H9 (cell line): ENCODE measurements at regions not wholly inside any gene's neighbourhood (a gene's known extent, or its start where the extent isn't known, plus 50 kb on each side); places are given as distances from the start of the nearest gene placed in this dataset.
A peak's percentile ranks its signal among the peaks of the same experiment; 100 is the strongest.

Source experiments
- DNase-seq: peaks from one replicate; pipeline ENCODE4 v3.0.0-alpha.2; 2017
- H2AFZ ChIP-seq: one replicate; pipeline ENCODE4 v1.6.1; 2013; ENCODE audit warnings: mild to moderate bottlenecking, low read length, control low read depth, moderate library complexity
- H2AK5ac ChIP-seq: 2 replicates; pipeline ENCODE4 v1.6.1; 2013; ENCODE audit warnings: low read length, control low read depth, mixed read lengths; ENCODE audit not compliant: insufficient read length
- H2BK120ac ChIP-seq: one replicate; pipeline ENCODE4 v1.6.1; 2013; ENCODE audit warnings: low read depth, mild to moderate bottlenecking, low read length, control low read depth, inconsistent platforms; ENCODE audit not compliant: poor library complexity, severe bottlenecking
- H2BK12ac ChIP-seq: 2 replicates; pipeline ENCODE4 v1.6.1; 2013; ENCODE audit warnings: low read length, control low read depth, mixed read lengths, low read depth; ENCODE audit not compliant: insufficient read length
- H2BK15ac ChIP-seq: 2 replicates; pipeline ENCODE4 v1.6.1; 2013; ENCODE audit warnings: low read depth, low read length, control low read depth
- H2BK20ac ChIP-seq: one replicate; pipeline ENCODE4 v1.6.1; 2013; ENCODE audit warnings: low read depth, mild to moderate bottlenecking, low read length, control low read depth, inconsistent platforms; ENCODE audit not compliant: poor library complexity, severe bottlenecking
- H2BK5ac ChIP-seq: 2 replicates; pipeline ENCODE4 v1.6.1; 2013; ENCODE audit warnings: low read length, control low read depth, mixed read lengths; ENCODE audit not compliant: insufficient read length
- H3K14ac ChIP-seq: 2 replicates; pipeline ENCODE4 v1.6.1; 2013; ENCODE audit warnings: low read length, control low read depth; ENCODE audit not compliant: insufficient read depth
- H3K18ac ChIP-seq: 2 replicates; pipeline ENCODE4 v1.6.1; 2013; ENCODE audit warnings: low read depth, mild to moderate bottlenecking, mixed read lengths, low read length, control low read depth; ENCODE audit not compliant: insufficient read length
- H3K23ac ChIP-seq: 2 replicates; pipeline ENCODE4 v1.6.1; 2013; ENCODE audit warnings: low read length, control low read depth, mixed read lengths, low read depth; ENCODE audit not compliant: insufficient read length
- H3K23me2 ChIP-seq: 2 replicates; pipeline ENCODE4 v1.6.1; 2013; ENCODE audit warnings: low read depth, mild to moderate bottlenecking, mixed read lengths, low read length, control low read depth; ENCODE audit not compliant: insufficient read length, poor library complexity, severe bottlenecking
- H3K27ac ChIP-seq: 2 replicates; pipeline ENCODE4 v1.5.1; 2013; ENCODE audit warnings: low read length, control low read depth, mixed read lengths, low read depth; ENCODE audit not compliant: insufficient read length
- H3K27me3 ChIP-seq: 2 replicates; pipeline ENCODE4 v1.6.1; 2013; ENCODE audit warnings: low read length, control low read depth, inconsistent platforms; ENCODE audit not compliant: insufficient read depth
- H3K4ac ChIP-seq: 2 replicates; pipeline ENCODE4 v1.6.1; 2013; ENCODE audit warnings: low read depth, mild to moderate bottlenecking, control low read depth, inconsistent platforms, low read length, moderate library complexity
- H3K4me1 ChIP-seq: 2 replicates; pipeline ENCODE4 v1.6.1; 2013; ENCODE audit warnings: low read length, control low read depth, inconsistent platforms; ENCODE audit not compliant: insufficient read depth
- H3K4me2 ChIP-seq: 2 replicates; pipeline ENCODE4 v1.6.1; 2013; ENCODE audit warnings: low read length, control low read depth, mixed read lengths; ENCODE audit not compliant: insufficient read length, insufficient read depth
- H3K56ac ChIP-seq: 2 replicates; pipeline ENCODE4 v1.6.1; 2013; ENCODE audit warnings: low read depth, mild to moderate bottlenecking, mixed read lengths, low read length, control low read depth; ENCODE audit not compliant: insufficient read length
- H3K79me1 ChIP-seq: 2 replicates; pipeline ENCODE4 v1.6.1; 2013; ENCODE audit warnings: low read depth, mild to moderate bottlenecking, moderate library complexity, low read length, control low read depth, inconsistent platforms; ENCODE audit not compliant: insufficient read depth, poor library complexity, severe bottlenecking
- H3K79me2 ChIP-seq: 2 replicates; pipeline ENCODE4 v1.6.1; 2013; ENCODE audit warnings: low read length, control low read depth, inconsistent platforms; ENCODE audit not compliant: insufficient read depth
- H3K9ac ChIP-seq: 2 replicates; pipeline ENCODE4 v1.6.1; 2013; ENCODE audit warnings: low read length, control low read depth, mixed read lengths; ENCODE audit not compliant: insufficient read length; ENCODE audit errors: extremely low read depth
- H3K9me3 ChIP-seq: one replicate; pipeline ENCODE4 v1.6.1; 2013; ENCODE audit warnings: low read depth, low read length, inconsistent platforms; ENCODE audit not compliant: control insufficient read depth
- H3T11ph ChIP-seq: one replicate; pipeline ENCODE4 v1.6.1; 2013; ENCODE audit warnings: mild to moderate bottlenecking, low read length, control low read depth, inconsistent platforms
- H4K20me1 ChIP-seq: one replicate; pipeline ENCODE4 v1.6.1; 2013; ENCODE audit not compliant: control insufficient read depth, insufficient read length, insufficient read depth
- H4K5ac ChIP-seq: 2 replicates; pipeline ENCODE4 v1.6.1; 2013; ENCODE audit warnings: low read depth, mild to moderate bottlenecking, mixed read lengths, low read length, control low read depth; ENCODE audit not compliant: insufficient read length
- H4K8ac ChIP-seq: replicated peaks from 2 replicates; pipeline ENCODE4 v1.6.1; 2013; ENCODE audit warnings: low read length, control low read depth, mixed read lengths, low read depth; ENCODE audit not compliant: insufficient read length
- H4K91ac ChIP-seq: 2 replicates; pipeline ENCODE4 v1.6.1; 2013; ENCODE audit warnings: low read depth, mild to moderate bottlenecking, moderate library complexity, mixed read lengths, low read length, control low read depth; ENCODE audit not compliant: insufficient read length
- H3K27ac Mint-ChIP-seq, 3 experiments: 2 replicates in 2 of 3; 3 replicates in 1 of 3; pipeline ENCODE4 v1.8.0; 2020 to 2021; ENCODE audit warnings: mixed read lengths in 3 of 3, mild to moderate bottlenecking in 1 of 3, moderate library complexity in 1 of 3
- H3K27me3 Mint-ChIP-seq: 2 replicates; pipeline ENCODE4 v1.8.0; 2021; ENCODE audit warnings: low read depth, mild to moderate bottlenecking, moderate library complexity, mixed read lengths
- H3K36me3 Mint-ChIP-seq, 3 experiments: 2 replicates in 2 of 3; 3 replicates in 1 of 3; pipeline ENCODE4 v1.8.0; 2020 to 2021; ENCODE audit warnings: low read depth in 3 of 3, mixed read lengths in 3 of 3; ENCODE audit not compliant: insufficient read depth in 1 of 3
- H3K4me1 Mint-ChIP-seq, 2 experiments: 2 replicates each; pipeline ENCODE4 v1.8.0; 2020; ENCODE audit warnings: mixed read lengths in 2 of 2
- H3K4me3 Mint-ChIP-seq, 2 experiments: 2 replicates in 1 of 2; 3 replicates in 1 of 2; pipeline ENCODE4 v1.8.0; 2020 to 2021; ENCODE audit warnings: mild to moderate bottlenecking in 2 of 2, mixed read lengths in 2 of 2, moderate library complexity in 1 of 2
- H3K9me3 Mint-ChIP-seq, 2 experiments: 2 replicates in 1 of 2; 3 replicates in 1 of 2; pipeline ENCODE4 v1.8.0; 2020; ENCODE audit warnings: mild to moderate bottlenecking in 2 of 2, mixed read lengths in 2 of 2, moderate library complexity in 1 of 2
- WGBS: extraction: QIAGEN DNeasy Blood & Tissue Kit; methylation state at CpG from one replicate; pipeline ENCODE4 v1.1.7; 2013; ENCODE audit warnings: missing lambda C conversion rate, low lambda C conversion rate, mixed read lengths; ENCODE audit not compliant: insufficient read length; ENCODE audit errors: extremely low coverage; 5-methylcytosine and 5-hydroxymethylcytosine counted together
- TF ChIP-seq, protein P1 (sequence below): fragments of 200-600 bp; sonication (generic); conservative IDR thresholded peaks from 3 replicates; pipeline ENCODE4 v1.8.0; 2021; ENCODE audit warnings: antibody characterized with exemption, mild to moderate bottlenecking

DNA sequence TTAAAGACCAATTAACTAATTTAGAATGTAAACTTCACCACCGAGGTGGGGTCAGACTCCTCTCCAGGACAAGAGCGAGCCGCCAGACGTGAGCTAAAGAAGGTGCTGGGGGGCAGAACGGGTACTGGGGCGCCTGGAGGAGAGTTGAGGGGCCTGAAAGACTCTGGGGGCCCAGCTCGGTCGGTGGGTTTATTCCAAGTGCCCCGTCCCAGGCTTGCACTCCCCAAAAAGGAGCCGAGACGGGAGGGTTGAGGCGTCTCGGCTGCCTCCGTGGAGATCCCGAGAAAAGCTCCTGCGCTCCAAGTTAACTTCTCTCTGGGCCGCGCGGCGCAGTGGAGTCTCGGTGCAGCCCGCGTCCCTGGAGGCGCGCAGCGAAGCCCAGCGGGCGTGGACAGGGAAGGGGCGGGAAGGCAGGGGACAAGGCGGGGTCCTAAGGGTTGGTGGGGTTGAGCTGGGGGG, 553.3 kb downstream of the TFEC start:
- Histone ChIP-seq H3K79me2 (no peaks in the 10 kb centered on the region), H3K14ac (no peak overlapping the region; the same call in 1 of the 2 replicates), H2BK120ac (no peak overlapping the region), H2BK12ac (no peak overlapping the region), H4K91ac (no peak overlapping the region), H3K4me1 (no peaks in the 10 kb centered on the region; the same call in 1 of the 2 replicates), H4K5ac (no peak overlapping the region), H3K56ac (no peak overlapping the region), H2BK15ac (no peak overlapping the region), H2BK20ac (no peak overlapping the region), H3K9ac (no peak overlapping the region), H3K23me2 (peaks cover 10% of the 10 kb centered on the region), H3K18ac (no peak overlapping the region), H3K23ac (no peak overlapping the region), H3K27me3 (no peaks in the 10 kb centered on the region), H3K27ac (no peak overlapping the region), H2AK5ac (no peak overlapping the region), H3K9me3 (no peaks in the 10 kb centered on the region), H3T11ph (no peak overlapping the region), H3K4me2 (peak overlapping the region; percentile 84), H3K4ac (no peak overlapping the region), H2BK5ac (no peak overlapping the region), H3K79me1 (no peaks in the 10 kb centered on the region), H4K20me1 (no peaks in the 10 kb centered on the region), H2AFZ (no peak overlapping the region), H4K8ac (no peak overlapping the region)
- Mint-ChIP-seq H3K9me3 (no peaks in the 10 kb centered on the region), H3K4me3 (peak overlapping the region; percentile 71 to 82), H3K4me1 (peaks cover 18 to 21% of the 10 kb centered on the region in 2 experiments), H3K27me3 (peaks cover 43% of the 10 kb centered on the region), H3K36me3 (no peaks in the 10 kb centered on the region), H3K27ac (no peak overlapping the region)
- TF ChIP-seq, protein P1, sequence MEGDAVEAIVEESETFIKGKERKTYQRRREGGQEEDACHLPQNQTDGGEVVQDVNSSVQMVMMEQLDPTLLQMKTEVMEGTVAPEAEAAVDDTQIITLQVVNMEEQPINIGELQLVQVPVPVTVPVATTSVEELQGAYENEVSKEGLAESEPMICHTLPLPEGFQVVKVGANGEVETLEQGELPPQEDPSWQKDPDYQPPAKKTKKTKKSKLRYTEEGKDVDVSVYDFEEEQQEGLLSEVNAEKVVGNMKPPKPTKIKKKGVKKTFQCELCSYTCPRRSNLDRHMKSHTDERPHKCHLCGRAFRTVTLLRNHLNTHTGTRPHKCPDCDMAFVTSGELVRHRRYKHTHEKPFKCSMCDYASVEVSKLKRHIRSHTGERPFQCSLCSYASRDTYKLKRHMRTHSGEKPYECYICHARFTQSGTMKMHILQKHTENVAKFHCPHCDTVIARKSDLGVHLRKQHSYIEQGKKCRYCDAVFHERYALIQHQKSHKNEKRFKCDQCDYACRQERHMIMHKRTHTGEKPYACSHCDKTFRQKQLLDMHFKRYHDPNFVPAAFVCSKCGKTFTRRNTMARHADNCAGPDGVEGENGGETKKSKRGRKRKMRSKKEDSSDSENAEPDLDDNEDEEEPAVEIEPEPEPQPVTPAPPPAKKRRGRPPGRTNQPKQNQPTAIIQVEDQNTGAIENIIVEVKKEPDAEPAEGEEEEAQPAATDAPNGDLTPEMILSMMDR: no peak
- WGBS: no CpG with 5 or more reads among the region's 30 CpGs
- DNase-seq: peak; percentile 61
